GM12878 (cell line): ENCODE measurements at regions not wholly inside any gene's neighbourhood (a gene's known extent, or its start where the extent isn't known, plus 50 kb on each side); places are given as distances from the start of the nearest gene placed in this dataset.

ENCODE experiments used
- ATAC-seq: fragments of 200-7000 bp; cut with Tn5 transposase; 3 replicates; pipeline ENCODE4 v1.9.1; 2020; ENCODE audit warnings: mild to moderate bottlenecking, moderate library complexity
- BruUV-seq: library from RNA; stranded (reverse); fragments of 400-500 nt; replicated peaks from 2 replicates; lab custom pipeline; 2021; lab: Mats Ljungman, UMichigan
- CTCF ChIA-PET: fragments of 300-600 bp; sonication (Branson Sonifier 250); formaldehyde crosslinking; extraction: SDS; loops from one replicate; lab custom pipeline; 2021; ENCODE audit warnings: inconsistent platforms; lab: Yijun Ruan, JAX
- POLR2A ChIA-PET: fragments of 350-600 bp; formaldehyde crosslinking; extraction: SDS; loops from one replicate; lab custom pipeline; 2021; ENCODE audit warnings: inconsistent platforms; lab: Charles Lee
- RAD21 ChIA-PET: fragments of 300-600 bp; sonication (Branson Sonifier 250); formaldehyde crosslinking; loops from one replicate; lab custom pipeline; 2023; ENCODE audit warnings: antibody characterized with exemption; ENCODE audit not compliant: unreplicated experiment; lab: Charles Lee
- SMC1A ChIA-PET: fragments of 300-600 bp; sonication (Branson Sonifier 250); formaldehyde crosslinking; loops from one replicate; lab custom pipeline; 2023; ENCODE audit not compliant: unreplicated experiment, uncharacterized antibody; lab: Charles Lee
- DNase-seq: peaks from one replicate; pipeline ENCODE4 v3.0.0-alpha.2; 2011; ENCODE audit warnings: low read depth, low spot score
- FAIRE-seq: peaks from 3 replicates; lab custom pipeline; 2011; peaks lifted over from hg19 to GRCh38; lab: Jason Lieb, UNC
- H2AFZ ChIP-seq: 2 replicates; pipeline ENCODE4 v1.6.0; 2011; ENCODE audit warnings: low read depth, low read length, control low read depth; ENCODE audit not compliant: control insufficient read depth
- H3K27ac ChIP-seq: 2 replicates; pipeline ENCODE4 v1.5.1; 2011; ENCODE audit warnings: control low read depth; ENCODE audit not compliant: control insufficient read depth, insufficient read depth
- H3K27me3 ChIP-seq, 2 experiments: replicated peaks in 1 of 2; 2 replicates each; pipeline versions ENCODE4 v1.6.0 to v1.6.1; 2011; ENCODE audit warnings: low read length in 1 of 2; ENCODE audit not compliant: control insufficient read depth in 2 of 2, insufficient read depth in 2 of 2
- H3K36me3 ChIP-seq, 2 experiments: 2 replicates each; pipeline ENCODE4 v1.5.1; 2011; ENCODE audit warnings: low read length in 1 of 2; ENCODE audit not compliant: control insufficient read depth in 2 of 2, insufficient read depth in 2 of 2
- H3K4me1 ChIP-seq: 2 replicates; pipeline ENCODE4 v1.6.1; 2011; ENCODE audit warnings: mild to moderate bottlenecking, low read length, moderate library complexity, mixed read lengths; ENCODE audit not compliant: control insufficient read depth, insufficient read depth
- H3K4me2 ChIP-seq: 2 replicates; pipeline ENCODE4 v1.6.0; 2011; ENCODE audit warnings: control low read depth; ENCODE audit not compliant: control insufficient read depth, insufficient read depth
- H3K4me3 ChIP-seq: fragments of 200-600 bp; sonication (generic); 2 replicates; pipeline ENCODE4 v1.5.1; 2016
- H3K79me2 ChIP-seq: 2 replicates; pipeline ENCODE4 v1.6.0; 2011; ENCODE audit warnings: low read length; ENCODE audit not compliant: control insufficient read depth, insufficient read depth
- H3K9ac ChIP-seq: 2 replicates; pipeline ENCODE4 v1.8.0; 2011; ENCODE audit warnings: low read length, control low read depth, mixed read lengths; ENCODE audit not compliant: control insufficient read depth, insufficient read depth
- H3K9me3 ChIP-seq: replicated peaks from 3 replicates; pipeline ENCODE4 v1.5.1; 2011; ENCODE audit warnings: mild to moderate bottlenecking, low read length; ENCODE audit not compliant: control insufficient read depth, insufficient read depth
- H4K20me1 ChIP-seq: 2 replicates; pipeline ENCODE4 v1.6.0; 2011; ENCODE audit not compliant: control insufficient read depth, insufficient read depth
- ATF3 ChIP-seq: IDR thresholded peaks from 2 replicates; pipeline ENCODE4 v1.6.1; 2011; ENCODE audit warnings: low read depth, mild to moderate bottlenecking, low read length, moderate library complexity, borderline replicate concordance; ENCODE audit errors: extremely low read depth
- ATF7 ChIP-seq: fragments of 450-650 bp; IDR thresholded peaks from 2 replicates; pipeline ENCODE4 v1.6.1; 2016; ENCODE audit warnings: low read depth, mild to moderate bottlenecking
- BCL11A ChIP-seq: IDR thresholded peaks from 2 replicates; pipeline ENCODE4 v1.6.1; 2011; ENCODE audit warnings: low read depth, low read length
- CBFB ChIP-seq: IDR thresholded peaks from 2 replicates; pipeline ENCODE4 v1.6.1; 2016; ENCODE audit warnings: antibody characterized with exemption, low read depth
- FOS ChIP-seq: IDR thresholded peaks from 3 replicates; pipeline ENCODE4 v1.6.1; 2011; ENCODE audit warnings: borderline replicate concordance; ENCODE audit not compliant: insufficient read length; ENCODE audit errors: extremely low read depth
- HDAC6 ChIP-seq: fragments of 200-600 bp; sonication (generic); IDR thresholded peaks from one replicate; pipeline ENCODE4 v1.8.0; 2017; ENCODE audit warnings: antibody characterized with exemption; ENCODE audit not compliant: unreplicated experiment
- MEF2B ChIP-seq: fragments of 450-650 bp; IDR thresholded peaks from 2 replicates; pipeline ENCODE4 v1.6.1; 2018; ENCODE audit warnings: mild to moderate bottlenecking, moderate library complexity; ENCODE audit not compliant: partially characterized antibody, poor library complexity, severe bottlenecking
- PAX8 ChIP-seq: fragments of 450-650 bp; IDR thresholded peaks from 2 replicates; pipeline ENCODE4 v1.6.1; 2017; ENCODE audit warnings: mild to moderate bottlenecking, moderate library complexity
- RBBP5 ChIP-seq: fragments of 200-600 bp; sonication (generic); conservative IDR thresholded peaks from 2 replicates; pipeline ENCODE4 v1.6.1; 2016
- STAT3 ChIP-seq: IDR thresholded peaks from 2 replicates; pipeline ENCODE4 v1.6.1; 2011; ENCODE audit warnings: low read depth, low read length, improper control_type of control experiment
- WGBS: methylation state at CpG from one replicate; pipeline ENCODE4 v1.1.6; 2016; ENCODE audit warnings: low lambda C conversion rate; ENCODE audit not compliant: insufficient replicate concordance, insufficient coverage; ENCODE audit errors: missing lambda C conversion rate; 5-methylcytosine and 5-hydroxymethylcytosine counted together
- in situ Hi-C: fragments of 300-500 bp; cut with MboI; formaldehyde crosslinking; loops from 9 replicates; pipeline ENCODE4 v1.14.3; 2018; ENCODE audit warnings: mixed read lengths
- intact Hi-C: fragments of 100-400 bp; cut with micrococcal nuclease; formaldehyde crosslinking; loops from one replicate; pipeline ENCODE4 v1.14.2; 2022; ENCODE audit not compliant: unreplicated experiment
- TF ChIP-seq, protein P1 (sequence below): fragments of 450-650 bp; IDR thresholded peaks from 2 replicates; pipeline ENCODE4 v1.6.1; 2016; ENCODE audit warnings: mild to moderate bottlenecking
- TF ChIP-seq, protein P2 (sequence below): fragments of 450-650 bp; formaldehyde crosslinking; IDR thresholded peaks from 2 replicates; pipeline ENCODE4 v1.5.0; 2022; ENCODE audit warnings: mild to moderate bottlenecking, missing genetic modification characterization
- TF ChIP-seq, protein P3 (sequence below): fragments of 450-650 bp; IDR thresholded peaks from 2 replicates; pipeline ENCODE4 v1.6.1; 2018; ENCODE audit warnings: mild to moderate bottlenecking, low read depth, moderate library complexity; ENCODE audit not compliant: partially characterized antibody

DNA sequence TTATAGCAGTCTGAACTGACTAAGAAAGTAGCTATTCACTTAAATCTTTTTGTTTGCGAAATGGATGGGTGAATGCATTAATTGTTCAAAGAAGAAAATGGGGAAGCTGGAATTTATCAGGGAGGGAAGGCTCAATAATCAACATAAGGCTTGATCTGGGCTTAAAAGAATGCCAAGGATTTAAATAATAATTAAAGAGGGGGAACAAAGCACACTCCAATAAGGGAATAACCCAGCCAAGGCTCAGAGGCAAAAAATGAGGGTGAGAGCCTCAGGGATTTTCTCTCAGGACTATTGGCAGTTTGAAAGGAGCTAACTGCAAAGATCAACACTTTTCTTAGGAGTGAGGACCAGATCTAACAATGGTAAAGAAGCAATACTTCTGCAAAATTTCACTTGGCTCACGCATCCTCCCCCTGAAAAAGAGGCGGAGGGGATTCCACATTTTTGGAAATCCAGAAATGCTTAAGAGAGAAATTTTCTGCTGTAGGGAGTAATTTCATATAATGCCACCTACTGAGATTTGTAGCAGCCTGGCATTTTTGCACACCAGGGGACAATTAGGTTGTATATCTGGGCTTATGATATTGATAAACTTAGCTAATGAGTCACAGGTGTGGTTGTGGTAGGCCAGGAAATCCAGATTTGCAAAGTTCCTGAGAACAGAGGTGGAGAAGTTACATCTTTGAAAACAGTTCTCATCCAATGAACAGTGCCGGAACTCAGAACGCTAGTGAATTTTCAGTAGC is 405.1 kb downstream of the TUSC7 start:
- Histone ChIP-seq H3K36me3 (no peaks in the 10 kb centered on the region), H3K4me3 (no peak overlapping the region)
- intact Hi-C loops = no loop called here
- CTCF ChIA-PET = no interaction called here
- no peak for TF ChIP-seq ATF3
- no peak for TF ChIP-seq HDAC6
- TF ChIP-seq, protein P1, sequence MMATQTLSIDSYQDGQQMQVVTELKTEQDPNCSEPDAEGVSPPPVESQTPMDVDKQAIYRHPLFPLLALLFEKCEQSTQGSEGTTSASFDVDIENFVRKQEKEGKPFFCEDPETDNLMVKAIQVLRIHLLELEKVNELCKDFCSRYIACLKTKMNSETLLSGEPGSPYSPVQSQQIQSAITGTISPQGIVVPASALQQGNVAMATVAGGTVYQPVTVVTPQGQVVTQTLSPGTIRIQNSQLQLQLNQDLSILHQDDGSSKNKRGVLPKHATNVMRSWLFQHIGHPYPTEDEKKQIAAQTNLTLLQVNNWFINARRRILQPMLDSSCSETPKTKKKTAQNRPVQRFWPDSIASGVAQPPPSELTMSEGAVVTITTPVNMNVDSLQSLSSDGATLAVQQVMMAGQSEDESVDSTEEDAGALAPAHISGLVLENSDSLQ = no peak
- no peak for TF ChIP-seq BCL11A
- no peak for TF ChIP-seq PAX8
- TF ChIP-seq ATF7 = no peak
- TF ChIP-seq CBFB = no peak
- TF ChIP-seq, protein P2, sequence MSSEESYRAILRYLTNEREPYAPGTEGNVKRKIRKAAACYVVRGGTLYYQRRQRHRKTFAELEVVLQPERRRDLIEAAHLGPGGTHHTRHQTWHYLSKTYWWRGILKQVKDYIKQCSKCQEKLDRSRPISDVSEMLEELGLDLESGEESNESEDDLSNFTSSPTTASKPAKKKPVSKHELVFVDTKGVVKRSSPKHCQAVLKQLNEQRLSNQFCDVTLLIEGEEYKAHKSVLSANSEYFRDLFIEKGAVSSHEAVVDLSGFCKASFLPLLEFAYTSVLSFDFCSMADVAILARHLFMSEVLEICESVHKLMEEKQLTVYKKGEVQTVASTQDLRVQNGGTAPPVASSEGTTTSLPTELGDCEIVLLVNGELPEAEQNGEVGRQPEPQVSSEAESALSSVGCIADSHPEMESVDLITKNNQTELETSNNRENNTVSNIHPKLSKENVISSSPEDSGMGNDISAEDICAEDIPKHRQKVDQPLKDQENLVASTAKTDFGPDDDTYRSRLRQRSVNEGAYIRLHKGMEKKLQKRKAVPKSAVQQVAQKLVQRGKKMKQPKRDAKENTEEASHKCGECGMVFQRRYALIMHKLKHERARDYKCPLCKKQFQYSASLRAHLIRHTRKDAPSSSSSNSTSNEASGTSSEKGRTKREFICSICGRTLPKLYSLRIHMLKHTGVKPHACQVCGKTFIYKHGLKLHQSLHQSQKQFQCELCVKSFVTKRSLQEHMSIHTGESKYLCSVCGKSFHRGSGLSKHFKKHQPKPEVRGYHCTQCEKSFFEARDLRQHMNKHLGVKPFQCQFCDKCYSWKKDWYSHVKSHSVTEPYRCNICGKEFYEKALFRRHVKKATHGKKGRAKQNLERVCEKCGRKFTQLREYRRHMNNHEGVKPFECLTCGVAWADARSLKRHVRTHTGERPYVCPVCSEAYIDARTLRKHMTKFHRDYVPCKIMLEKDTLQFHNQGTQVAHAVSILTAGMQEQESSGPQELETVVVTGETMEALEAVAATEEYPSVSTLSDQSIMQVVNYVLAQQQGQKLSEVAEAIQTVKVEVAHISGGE = no peak
- TF ChIP-seq MEF2B = no peak
- TF ChIP-seq FOS = no peak
- TF ChIP-seq, protein P3, sequence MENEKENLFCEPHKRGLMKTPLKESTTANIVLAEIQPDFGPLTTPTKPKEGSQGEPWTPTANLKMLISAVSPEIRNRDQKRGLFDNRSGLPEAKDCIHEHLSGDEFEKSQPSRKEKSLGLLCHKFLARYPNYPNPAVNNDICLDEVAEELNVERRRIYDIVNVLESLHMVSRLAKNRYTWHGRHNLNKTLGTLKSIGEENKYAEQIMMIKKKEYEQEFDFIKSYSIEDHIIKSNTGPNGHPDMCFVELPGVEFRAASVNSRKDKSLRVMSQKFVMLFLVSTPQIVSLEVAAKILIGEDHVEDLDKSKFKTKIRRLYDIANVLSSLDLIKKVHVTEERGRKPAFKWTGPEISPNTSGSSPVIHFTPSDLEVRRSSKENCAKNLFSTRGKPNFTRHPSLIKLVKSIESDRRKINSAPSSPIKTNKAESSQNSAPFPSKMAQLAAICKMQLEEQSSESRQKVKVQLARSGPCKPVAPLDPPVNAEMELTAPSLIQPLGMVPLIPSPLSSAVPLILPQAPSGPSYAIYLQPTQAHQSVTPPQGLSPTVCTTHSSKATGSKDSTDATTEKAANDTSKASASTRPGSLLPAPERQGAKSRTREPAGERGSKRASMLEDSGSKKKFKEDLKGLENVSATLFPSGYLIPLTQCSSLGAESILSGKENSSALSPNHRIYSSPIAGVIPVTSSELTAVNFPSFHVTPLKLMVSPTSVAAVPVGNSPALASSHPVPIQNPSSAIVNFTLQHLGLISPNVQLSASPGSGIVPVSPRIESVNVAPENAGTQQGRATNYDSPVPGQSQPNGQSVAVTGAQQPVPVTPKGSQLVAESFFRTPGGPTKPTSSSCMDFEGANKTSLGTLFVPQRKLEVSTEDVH = no peak
- no peak for TF ChIP-seq STAT3
- no peak for TF ChIP-seq RBBP5
- TF ChIP-seq, all 136 proteins: peak for 0
- RAD21 ChIA-PET = no interaction called here
- DNase-seq (no peak), ATAC-seq (no peak), FAIRE-seq (no peak)
- POLR2A ChIA-PET = no interaction called here
- Histone ChIP-seq H4K20me1 (no peaks in the 10 kb centered on the region), H3K4me2 (no peak overlapping the region), H3K4me1 (no peaks in the 10 kb centered on the region), H3K27ac (no peak overlapping the region), H3K79me2 (no peaks in the 10 kb centered on the region), H2AFZ (no peak overlapping the region), H3K27me3 (no peaks in the 10 kb centered on the region), H3K9me3 (no peaks in the 10 kb centered on the region), H3K9ac (no peak overlapping the region)
- in situ Hi-C loops = no loop called here
- no TSS peak for BruUV-seq
- WGBS = 52% methylated on average over 5 of the region's 5 CpGs
- SMC1A ChIA-PET = interaction anchor here (1.7 kb wide), 1 partner anchor 44 kb away, joined by 3 read pairs; no protein-coding TSS in a partner anchor
